GM18873 (cell line): ENCODE measurements at regions not wholly inside any gene's neighbourhood (a gene's known extent, or its start where the extent isn't known, plus 50 kb on each side); places are given as distances from the start of the nearest gene placed in this dataset.

Experiments
- ATAC-seq: cut with Tn5 transposase; IDR thresholded peaks from one replicate; pipeline ENCODE4 v1.9.1; 2021; ENCODE audit warnings: mild to moderate bottlenecking, moderate library complexity, moderate number of reproducible peaks; ENCODE audit not compliant: unreplicated experiment, low FRiP score

- ATAC-seq: no peak
Observed at GRCh38 chr9:119095072-119095471, 274.2 kb downstream of the BRINP1 start.

- no peak for ATAC-seq
Observed at GRCh38 chr9:119101048-119101447, 268.2 kb downstream of the BRINP1 start.

GRCh38 chr9:119114681-119115080, 254.6 kb downstream of the BRINP1 start:
- ATAC-seq: no peak
